ENCODE measurements at regions not wholly inside any gene's neighbourhood (a gene's known extent, or its start where the extent isn't known, plus 50 kb on each side); places are given as distances from the start of the nearest gene placed in this dataset.

GRCh38 chr4:108567831-108568230, 52.5 kb upstream of the RPL34 start:
- Histone ChIP-seq H3K4me3 (ENCODE audit: extremely low read depth, insufficient read depth, low read length, poor library complexity, severe bottlenecking) (no peak overlapping the region), H3K27ac (ENCODE audit: low read depth, low read length, severe bottlenecking) (no peak overlapping the region), H3K9me3 (ENCODE audit: control insufficient read depth, low read length) (no peaks in the 10 kb centered on the region), H3K36me3 (ENCODE audit: control insufficient read depth, insufficient read depth, low read length) (no peaks in the 10 kb centered on the region), H3K4me1 (ENCODE audit: control insufficient read depth, insufficient read depth, low read length, poor library complexity, severe bottlenecking) (peaks cover 10% of the 10 kb centered on the region)

DNA sequence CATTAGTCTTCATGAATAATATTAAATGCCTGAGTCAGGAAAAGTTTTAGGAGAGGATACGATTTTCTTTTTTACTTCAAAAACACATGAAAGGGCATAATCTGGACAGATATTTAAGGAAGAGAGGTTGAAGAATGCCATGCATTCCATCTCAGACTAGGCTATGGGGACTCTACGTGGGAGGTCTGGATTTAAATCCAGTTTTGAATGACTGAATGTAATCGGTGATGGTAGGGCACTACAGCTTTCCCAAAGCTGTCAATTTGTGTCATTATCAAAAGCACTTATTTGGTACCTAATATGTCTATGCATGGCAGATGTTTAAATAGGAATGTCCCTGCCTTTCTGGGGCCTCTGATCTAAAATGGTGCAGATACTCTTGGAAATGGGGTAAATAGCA, 59.3 kb upstream of the RPL34 start:
- Histone ChIP-seq H3K36me3 (ENCODE audit: control insufficient read depth, insufficient read depth, low read length) (no peaks in the 10 kb centered on the region), H3K4me1 (ENCODE audit: control insufficient read depth, insufficient read depth, low read length, poor library complexity, severe bottlenecking) (peaks cover 13% of the 10 kb centered on the region), H3K27ac (ENCODE audit: low read depth, low read length, severe bottlenecking) (peak overlapping the region; percentile 85), H3K4me3 (ENCODE audit: extremely low read depth, insufficient read depth, low read length, poor library complexity, severe bottlenecking) (no peak overlapping the region), H3K9me3 (ENCODE audit: control insufficient read depth, low read length) (no peaks in the 10 kb centered on the region)
- WGBS, 2 experiments (ENCODE audit: insufficient coverage in 2 of 2), result 80% methylated on average over 1 of the region's 3 CpGs; no CpG with 5 or more reads in 1 of the 2 experiments

DNA sequence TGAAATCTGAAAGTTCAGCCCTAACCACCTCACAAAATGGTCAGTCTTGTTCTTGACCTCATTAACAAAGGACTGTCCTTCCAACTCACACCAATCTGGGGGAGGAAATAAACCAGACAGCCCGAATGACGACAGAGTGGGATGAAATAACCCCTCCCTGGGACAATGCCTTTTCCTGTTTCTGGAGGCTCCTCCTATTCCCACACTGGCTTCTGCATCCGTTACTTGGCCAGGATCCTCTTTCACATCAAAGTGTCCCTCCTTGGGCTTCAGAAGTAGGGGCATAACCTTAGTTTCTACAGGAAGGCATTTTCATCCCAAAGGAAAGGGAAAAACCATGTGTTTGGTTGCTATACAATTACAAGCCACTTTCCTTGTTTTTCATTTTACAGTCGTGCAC, 59.8 kb upstream of the RPL34 start:
- H3K36me3 ChIP-seq (ENCODE audit: control insufficient read depth, insufficient read depth, low read length), result no peaks in the 10 kb centered on the region
- no peaks in the 10 kb centered on the region for H3K9me3 ChIP-seq (ENCODE audit: control insufficient read depth, low read length)
- 40 to 57% methylated on average over 2 of the region's 4 CpGs for WGBS, 2 experiments (ENCODE audit: insufficient coverage in 2 of 2)
- H3K4me1 ChIP-seq (ENCODE audit: control insufficient read depth, insufficient read depth, low read length, poor library complexity, severe bottlenecking), result peaks cover 13% of the 10 kb centered on the region
- peak overlapping the region; percentile 85 for H3K27ac ChIP-seq (ENCODE audit: low read depth, low read length, severe bottlenecking)
- no peak overlapping the region for H3K4me3 ChIP-seq (ENCODE audit: extremely low read depth, insufficient read depth, low read length, poor library complexity, severe bottlenecking)

DNA sequence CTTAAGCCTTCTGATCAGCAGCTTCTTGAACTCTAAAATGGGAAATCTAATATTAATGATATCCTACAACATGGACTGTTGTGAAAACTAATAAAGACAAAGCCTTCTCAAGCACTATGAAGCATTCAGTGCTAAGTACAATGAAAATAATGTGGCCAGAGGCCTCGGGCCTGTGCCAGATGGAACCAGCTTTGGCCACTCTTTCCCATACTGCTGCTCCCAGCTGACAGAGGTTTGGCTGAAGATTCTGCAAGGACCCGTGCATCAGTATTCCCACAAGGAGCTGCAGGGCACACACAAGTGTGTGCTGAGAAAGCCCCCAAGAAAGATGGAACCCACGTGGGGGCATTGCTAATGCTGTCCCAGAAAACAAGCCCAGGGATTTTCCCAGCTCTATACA, 60.5 kb upstream of the RPL34 start:
- Histone ChIP-seq H3K4me1 (ENCODE audit: control insufficient read depth, insufficient read depth, low read length, poor library complexity, severe bottlenecking) (peaks cover 13% of the 10 kb centered on the region), H3K27ac (ENCODE audit: low read depth, low read length, severe bottlenecking) (peak overlapping the region; percentile 85), H3K4me3 (ENCODE audit: extremely low read depth, insufficient read depth, low read length, poor library complexity, severe bottlenecking) (no peak overlapping the region), H3K36me3 (ENCODE audit: control insufficient read depth, insufficient read depth, low read length) (no peaks in the 10 kb centered on the region), H3K9me3 (ENCODE audit: control insufficient read depth, low read length) (no peaks in the 10 kb centered on the region)
- 89 to 100% methylated on average over 1 to 3 of the region's 3 CpGs for WGBS, 2 experiments (ENCODE audit: insufficient coverage in 2 of 2)

DNA sequence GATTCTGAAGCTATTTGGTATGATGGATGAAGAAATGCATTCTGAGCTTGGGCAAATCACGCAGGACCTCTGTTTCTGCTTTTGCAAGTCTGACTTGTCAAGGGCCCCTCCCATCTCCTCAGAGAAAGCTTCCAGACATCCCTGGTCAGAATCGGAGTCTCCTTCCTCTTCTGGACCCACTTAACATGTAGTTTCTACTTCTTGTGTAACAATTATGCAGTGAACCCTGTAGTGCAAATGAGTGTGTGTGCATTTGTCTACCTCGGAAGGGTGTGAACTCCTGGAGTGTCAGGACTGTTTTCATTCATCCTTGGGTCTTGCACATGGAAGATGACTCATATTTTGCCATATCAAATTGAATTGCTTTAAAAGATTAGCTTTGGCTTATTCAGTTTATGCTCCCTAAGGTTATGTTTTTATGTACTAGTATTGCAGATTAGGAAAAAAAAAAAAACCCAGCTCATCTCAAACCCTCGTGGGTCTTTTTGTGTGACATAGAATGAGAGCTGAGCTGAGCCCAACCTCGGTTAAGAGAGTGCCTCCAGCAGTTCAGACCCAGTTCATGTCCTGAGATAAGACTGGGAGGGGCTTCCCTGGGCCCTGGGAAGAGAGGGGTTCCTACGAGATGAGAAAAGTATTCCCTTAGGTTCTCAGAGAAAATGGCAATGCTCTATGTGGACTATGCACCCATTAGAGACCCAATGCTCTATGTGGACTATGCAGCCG, 61.1 kb upstream of the RPL34 start:
- H3K9me3 ChIP-seq (ENCODE audit: control insufficient read depth, low read length), result no peaks in the 10 kb centered on the region
- WGBS, 2 experiments (ENCODE audit: insufficient coverage in 2 of 2), result 76 to 95% methylated on average over 2 to 7 of the region's 7 CpGs
- no peaks in the 10 kb centered on the region for H3K36me3 ChIP-seq (ENCODE audit: control insufficient read depth, insufficient read depth, low read length)
- H3K27ac ChIP-seq (ENCODE audit: low read depth, low read length, severe bottlenecking), result no peak overlapping the region
- peaks cover 13% of the 10 kb centered on the region for H3K4me1 ChIP-seq (ENCODE audit: control insufficient read depth, insufficient read depth, low read length, poor library complexity, severe bottlenecking)
- H3K4me3 ChIP-seq (ENCODE audit: extremely low read depth, insufficient read depth, low read length, poor library complexity, severe bottlenecking), result no peak overlapping the region

DNA sequence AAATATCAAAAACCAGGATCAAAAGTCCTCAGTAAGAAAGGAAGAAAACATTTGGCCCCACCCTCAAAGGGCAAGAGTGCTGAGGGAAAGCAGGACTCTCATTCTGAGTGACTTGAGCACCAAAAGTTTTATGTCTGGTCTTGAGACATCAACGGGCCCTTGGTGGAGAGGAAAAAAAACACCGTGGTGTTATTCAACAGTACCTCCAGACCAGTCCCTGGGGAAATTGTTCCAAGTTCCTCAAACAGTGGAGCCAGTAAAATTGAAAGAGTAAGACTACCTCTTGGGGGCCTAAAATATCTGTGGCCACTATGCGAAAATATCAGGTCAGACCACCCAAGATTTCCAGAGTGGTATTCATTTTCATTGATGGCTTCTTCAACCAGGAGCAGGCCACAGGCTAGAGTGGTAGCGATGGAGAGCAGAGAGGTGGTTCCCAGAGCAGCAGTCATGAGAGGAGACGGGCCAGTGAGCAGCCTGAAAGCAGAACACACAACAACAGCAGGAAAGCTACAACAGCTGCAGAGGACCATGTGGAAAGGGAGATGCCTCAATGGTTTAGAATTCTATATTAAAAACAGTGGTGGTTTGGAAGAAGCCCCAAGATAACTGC, 63.7 kb upstream of the RPL34 start:
- Histone ChIP-seq H3K9me3 (ENCODE audit: control insufficient read depth, low read length) (no peaks in the 10 kb centered on the region), H3K4me3 (ENCODE audit: extremely low read depth, insufficient read depth, low read length, poor library complexity, severe bottlenecking) (no peak overlapping the region), H3K27ac (ENCODE audit: low read depth, low read length, severe bottlenecking) (no peak overlapping the region), H3K36me3 (ENCODE audit: control insufficient read depth, insufficient read depth, low read length) (no peaks in the 10 kb centered on the region), H3K4me1 (ENCODE audit: control insufficient read depth, insufficient read depth, low read length, poor library complexity, severe bottlenecking) (peaks cover 13% of the 10 kb centered on the region)
- WGBS, 2 experiments (ENCODE audit: insufficient coverage in 2 of 2), result 91 to 94% methylated on average over 3 of the region's 5 CpGs

DNA sequence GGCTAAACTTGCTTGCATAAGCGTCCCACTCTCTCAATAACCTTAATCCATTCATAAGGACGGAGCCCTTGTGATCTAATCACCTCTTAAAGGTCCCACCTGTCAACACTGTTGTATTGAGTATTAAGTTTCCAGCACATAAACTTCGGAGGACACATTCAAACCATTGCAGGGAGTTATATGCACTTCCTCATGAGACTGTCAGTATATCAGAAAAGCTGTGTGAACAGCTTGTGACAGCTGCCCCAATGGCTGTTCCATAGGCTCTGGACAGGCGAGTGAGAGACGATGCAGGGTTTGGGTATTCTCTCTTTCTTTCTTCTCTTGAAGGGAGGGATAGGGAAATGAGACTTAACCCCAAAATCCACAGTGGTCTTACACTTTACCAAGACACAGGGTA, 64.2 kb upstream of the RPL34 start:
- Histone ChIP-seq H3K36me3 (ENCODE audit: control insufficient read depth, insufficient read depth, low read length) (no peaks in the 10 kb centered on the region), H3K4me3 (ENCODE audit: extremely low read depth, insufficient read depth, low read length, poor library complexity, severe bottlenecking) (no peak overlapping the region), H3K4me1 (ENCODE audit: control insufficient read depth, insufficient read depth, low read length, poor library complexity, severe bottlenecking) (peaks cover 10% of the 10 kb centered on the region), H3K9me3 (ENCODE audit: control insufficient read depth, low read length) (no peaks in the 10 kb centered on the region), H3K27ac (ENCODE audit: low read depth, low read length, severe bottlenecking) (no peak overlapping the region)
- 100% methylated on average over 1 of the region's 5 CpGs; no CpG with 5 or more reads in 1 of the 2 experiments for WGBS, 2 experiments (ENCODE audit: insufficient coverage in 2 of 2)

DNA sequence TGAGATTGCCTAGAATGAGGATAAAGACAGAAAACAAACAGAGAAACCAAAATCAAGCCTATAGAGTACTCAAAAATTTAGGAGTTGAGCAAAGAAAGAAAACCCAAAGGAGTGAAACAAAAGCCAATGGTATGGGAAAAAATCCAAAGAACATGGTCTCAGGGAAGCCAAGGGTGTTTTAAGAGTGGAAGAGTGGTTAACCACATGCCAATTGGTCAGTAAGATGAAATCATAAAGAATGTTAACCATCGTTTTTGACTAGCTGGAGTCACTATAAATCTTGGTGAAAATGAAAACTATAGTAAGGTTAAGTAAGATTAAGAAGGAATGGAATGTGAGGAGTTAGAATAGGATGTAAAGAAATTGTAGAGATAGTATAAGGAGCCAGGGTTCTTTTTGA, 64.7 kb upstream of the RPL34 start:
- H3K4me1 ChIP-seq (ENCODE audit: control insufficient read depth, insufficient read depth, low read length, poor library complexity, severe bottlenecking), result peaks cover 5% of the 10 kb centered on the region
- no peaks in the 10 kb centered on the region for H3K36me3 ChIP-seq (ENCODE audit: control insufficient read depth, insufficient read depth, low read length)
- H3K9me3 ChIP-seq (ENCODE audit: control insufficient read depth, low read length), result no peaks in the 10 kb centered on the region
- no peak overlapping the region for H3K27ac ChIP-seq (ENCODE audit: low read depth, low read length, severe bottlenecking)
- WGBS, 2 experiments (ENCODE audit: insufficient coverage in 2 of 2), result 77 to 88% methylated on average over 1 of the region's 1 CpG
- H3K4me3 ChIP-seq (ENCODE audit: extremely low read depth, insufficient read depth, low read length, poor library complexity, severe bottlenecking), result no peak overlapping the region

DNA sequence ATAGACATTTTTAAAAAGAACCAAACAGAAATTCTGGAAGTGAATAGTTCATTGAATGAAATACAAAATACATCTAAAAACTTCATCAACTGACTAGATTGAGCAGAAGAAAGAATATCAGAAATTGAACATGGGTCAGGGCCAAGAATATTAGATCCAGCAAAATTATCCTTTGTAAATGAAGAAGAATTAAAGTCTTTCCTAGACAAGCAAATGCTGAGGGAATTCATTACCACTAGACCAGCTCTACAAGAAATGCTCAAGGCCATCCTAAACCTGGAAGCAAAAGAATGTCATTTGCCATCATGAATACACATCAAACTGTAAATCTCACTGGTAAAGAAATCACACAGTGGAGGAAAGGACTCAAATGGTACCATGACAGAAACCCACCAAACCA, 72.7 kb upstream of the RPL34 start:
- H3K27ac ChIP-seq (ENCODE audit: low read depth, low read length, severe bottlenecking), result no peak overlapping the region
- H3K4me3 ChIP-seq (ENCODE audit: extremely low read depth, insufficient read depth, low read length, poor library complexity, severe bottlenecking), result no peak overlapping the region
- H3K9me3 ChIP-seq (ENCODE audit: control insufficient read depth, low read length), result peaks cover 4% of the 10 kb centered on the region
- no peaks in the 10 kb centered on the region for H3K36me3 ChIP-seq (ENCODE audit: control insufficient read depth, insufficient read depth, low read length)
- no peaks in the 10 kb centered on the region for H3K4me1 ChIP-seq (ENCODE audit: control insufficient read depth, insufficient read depth, low read length, poor library complexity, severe bottlenecking)

DNA sequence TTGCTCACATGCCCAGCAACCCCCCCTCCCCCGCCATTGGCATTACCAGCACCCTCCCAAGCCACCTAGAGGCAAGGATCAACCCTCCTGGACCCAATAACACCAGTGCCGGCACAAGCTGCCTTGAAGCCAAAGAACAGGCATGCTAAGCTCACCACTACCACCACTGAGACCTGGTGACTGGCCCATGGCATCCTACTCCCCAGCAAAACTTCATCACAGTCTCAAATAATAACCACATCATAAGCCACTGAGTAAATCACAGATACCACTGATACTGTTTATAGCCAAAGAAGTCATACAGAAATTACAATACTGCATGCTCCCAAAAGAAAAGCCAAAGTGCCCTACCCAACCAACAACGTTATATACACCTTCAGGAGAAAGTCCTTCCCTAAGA, 73.6 kb upstream of the RPL34 start:
- Histone ChIP-seq H3K4me3 (ENCODE audit: extremely low read depth, insufficient read depth, low read length, poor library complexity, severe bottlenecking) (no peak overlapping the region), H3K27ac (ENCODE audit: low read depth, low read length, severe bottlenecking) (no peak overlapping the region), H3K36me3 (ENCODE audit: control insufficient read depth, insufficient read depth, low read length) (no peaks in the 10 kb centered on the region), H3K9me3 (ENCODE audit: control insufficient read depth, low read length) (peaks cover 4% of the 10 kb centered on the region), H3K4me1 (ENCODE audit: control insufficient read depth, insufficient read depth, low read length, poor library complexity, severe bottlenecking) (no peaks in the 10 kb centered on the region)
- whole genome bisulfite sequencing, 2 experiments (ENCODE audit: insufficient coverage in 2 of 2), result 75 to 100% methylated on average over 1 to 3 of the region's 3 CpGs

DNA sequence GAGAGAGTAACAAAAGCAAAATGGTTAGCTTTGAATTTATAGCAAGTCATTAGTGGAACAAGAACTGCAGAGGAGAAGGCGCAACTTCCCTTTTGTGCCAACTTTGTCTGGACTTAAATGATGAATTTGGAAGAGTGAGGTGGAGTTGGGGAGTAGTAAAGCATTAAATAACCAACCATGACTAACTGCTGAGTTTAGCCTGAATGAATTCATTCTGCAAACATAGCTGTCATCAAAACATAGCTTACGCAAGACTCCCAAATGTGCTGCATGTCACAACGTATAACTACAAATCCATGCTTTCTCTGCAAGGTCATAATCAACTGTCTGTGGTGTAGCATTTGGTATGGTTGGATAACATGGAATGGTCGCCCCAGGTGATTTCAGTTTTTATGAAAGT, 75.9 kb upstream of the RPL34 start:
- no peaks in the 10 kb centered on the region for H3K36me3 ChIP-seq (ENCODE audit: control insufficient read depth, insufficient read depth, low read length)
- H3K4me1 ChIP-seq (ENCODE audit: control insufficient read depth, insufficient read depth, low read length, poor library complexity, severe bottlenecking), result no peaks in the 10 kb centered on the region
- peaks cover 4% of the 10 kb centered on the region for H3K9me3 ChIP-seq (ENCODE audit: control insufficient read depth, low read length)
- H3K27ac ChIP-seq (ENCODE audit: low read depth, low read length, severe bottlenecking), result no peak overlapping the region
- H3K4me3 ChIP-seq (ENCODE audit: extremely low read depth, insufficient read depth, low read length, poor library complexity, severe bottlenecking), result no peak overlapping the region
- WGBS, 2 experiments (ENCODE audit: insufficient coverage in 2 of 2), result 100% methylated on average over 2 to 3 of the region's 4 CpGs

All from mesodermal cell (in vitro differentiated cells).